ENCODE measurements at regions not wholly inside any gene's neighbourhood (a gene's known extent, or its start where the extent isn't known, plus 50 kb on each side); places are given as distances from the start of the nearest gene placed in this dataset.
"Not testable (repeated sequence)": the region's sequence is repeated elsewhere in the genome, so short reads cannot be mapped to it uniquely, and the experiment has no call there.

- no peak for DNase-seq
- intact Hi-C loops (cut with DNase I), result no loop called here
- Histone ChIP-seq H3K27me3 (peaks cover 0 to 38% (median 10%) of the 10 kb centered on the region in 4 donors), H3K4me1 (no peaks in the 10 kb centered on the region), H3K27ac (no peak overlapping the region), H3K36me3 (no peaks in the 10 kb centered on the region), H3K9me3 (no peaks in the 10 kb centered on the region), H3K4me3 (no peak overlapping the region)
- no peak for FAIRE-seq
- no peak for ATAC-seq
- TF ChIP-seq, protein P1, sequence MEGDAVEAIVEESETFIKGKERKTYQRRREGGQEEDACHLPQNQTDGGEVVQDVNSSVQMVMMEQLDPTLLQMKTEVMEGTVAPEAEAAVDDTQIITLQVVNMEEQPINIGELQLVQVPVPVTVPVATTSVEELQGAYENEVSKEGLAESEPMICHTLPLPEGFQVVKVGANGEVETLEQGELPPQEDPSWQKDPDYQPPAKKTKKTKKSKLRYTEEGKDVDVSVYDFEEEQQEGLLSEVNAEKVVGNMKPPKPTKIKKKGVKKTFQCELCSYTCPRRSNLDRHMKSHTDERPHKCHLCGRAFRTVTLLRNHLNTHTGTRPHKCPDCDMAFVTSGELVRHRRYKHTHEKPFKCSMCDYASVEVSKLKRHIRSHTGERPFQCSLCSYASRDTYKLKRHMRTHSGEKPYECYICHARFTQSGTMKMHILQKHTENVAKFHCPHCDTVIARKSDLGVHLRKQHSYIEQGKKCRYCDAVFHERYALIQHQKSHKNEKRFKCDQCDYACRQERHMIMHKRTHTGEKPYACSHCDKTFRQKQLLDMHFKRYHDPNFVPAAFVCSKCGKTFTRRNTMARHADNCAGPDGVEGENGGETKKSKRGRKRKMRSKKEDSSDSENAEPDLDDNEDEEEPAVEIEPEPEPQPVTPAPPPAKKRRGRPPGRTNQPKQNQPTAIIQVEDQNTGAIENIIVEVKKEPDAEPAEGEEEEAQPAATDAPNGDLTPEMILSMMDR (IDR thresholded peaks at IDR 0.05), result no peak
- WGBS, 2 donors, result 67 to 82% methylated on average over 15 of the region's 15 CpGs
Measured at GRCh38 chr14:106665814-106666213, 1139.4 kb downstream of the TMEM121 start.

GRCh38 chr14:106666341-106666740, 1140.0 kb downstream of the TMEM121 start:
- 64 to 76% methylated on average over 4 of the region's 4 CpGs for WGBS, 2 donors
- Histone ChIP-seq H3K27ac (no peak overlapping the region), H3K4me1 (no peaks in the 10 kb centered on the region), H3K36me3 (no peaks in the 10 kb centered on the region), H3K9me3 (no peaks in the 10 kb centered on the region), H3K27me3 (peaks cover 0 to 38% (median 10%) of the 10 kb centered on the region in 4 donors), H3K4me3 (no peak overlapping the region)
- ATAC-seq (no peak), FAIRE-seq (no peak), DNase-seq (no peak)
- intact Hi-C loops (cut with DNase I), result no loop called here
- TF ChIP-seq, protein P1 (IDR thresholded peaks at IDR 0.05), result no peak

- TF ChIP-seq, protein P1 (IDR thresholded peaks at IDR 0.05), result no peak
- DNase-seq, result no peak
- intact Hi-C loops (cut with DNase I), result no loop called here
- no peak for ATAC-seq
- H3K36me3 ChIP-seq, result no peaks in the 10 kb centered on the region
- no peaks in the 10 kb centered on the region for H3K9me3 ChIP-seq
- WGBS, 2 donors, result 52 to 55% methylated on average over 4 of the region's 4 CpGs
- peaks cover 0 to 38% (median 10%) of the 10 kb centered on the region in 4 donors for H3K27me3 ChIP-seq
- H3K4me3 ChIP-seq, result no peak overlapping the region
- FAIRE-seq, result no peak
- no peaks in the 10 kb centered on the region for H3K4me1 ChIP-seq
- no peak overlapping the region for H3K27ac ChIP-seq
Measured at GRCh38 chr14:106670011-106670410, 1143.6 kb downstream of the TMEM121 start.

GRCh38 chr14:106674093-106674492, 1147.7 kb downstream of the TMEM121 start:
- DNase-seq; FAIRE-seq; H3K36me3 ChIP-seq; H3K4me1 ChIP-seq; intact Hi-C loops (cut with DNase I); H3K27ac ChIP-seq; ATAC-seq; H3K9me3 ChIP-seq; H3K4me3 ChIP-seq: not testable (repeated sequence)
- H3K27me3 ChIP-seq, result peaks cover 0 to 12% (median 0%) of the 10 kb centered on the region in 4 donors
- 39 to 43% methylated on average over 2 of the region's 2 CpGs for WGBS, 2 donors

GRCh38 chr14:106674509-106675125, 1148.2 kb downstream of the TMEM121 start:
- H3K36me3 ChIP-seq; H3K27me3 ChIP-seq; intact Hi-C loops (cut with DNase I); ATAC-seq; H3K4me3 ChIP-seq; H3K27ac ChIP-seq; DNase-seq; H3K9me3 ChIP-seq; FAIRE-seq; H3K4me1 ChIP-seq: not testable (repeated sequence)
- 27 to 58% methylated on average over 7 to 13 of the region's 13 CpGs for WGBS, 2 donors

- H3K4me1 ChIP-seq; DNase-seq; H3K36me3 ChIP-seq; FAIRE-seq; H3K4me3 ChIP-seq; H3K27ac ChIP-seq; ATAC-seq; H3K9me3 ChIP-seq; H3K27me3 ChIP-seq; intact Hi-C loops (cut with DNase I): not testable (repeated sequence)
- 62 to 70% methylated on average over 3 of the region's 3 CpGs for whole genome bisulfite sequencing, 2 donors
Measured at GRCh38 chr14:106675716-106676115, 1149.3 kb downstream of the TMEM121 start.
